HG03280 (cell line): ENCODE measurements at regions not wholly inside any gene's neighbourhood (a gene's known extent, or its start where the extent isn't known, plus 50 kb on each side); places are given as distances from the start of the nearest gene placed in this dataset.
A peak's percentile ranks its signal among the peaks of the same experiment; 100 is the strongest.
"Not testable (repeated sequence)": the region's sequence is repeated elsewhere in the genome, so short reads cannot be mapped to it uniquely, and the experiment has no call there.

Experiments used
- ATAC-seq: cut with Tn5 transposase; IDR thresholded peaks from one replicate; pipeline ENCODE4 v1.9.1; 2021; ENCODE audit warnings: mild to moderate bottlenecking, moderate library complexity; ENCODE audit not compliant: unreplicated experiment

DNA sequence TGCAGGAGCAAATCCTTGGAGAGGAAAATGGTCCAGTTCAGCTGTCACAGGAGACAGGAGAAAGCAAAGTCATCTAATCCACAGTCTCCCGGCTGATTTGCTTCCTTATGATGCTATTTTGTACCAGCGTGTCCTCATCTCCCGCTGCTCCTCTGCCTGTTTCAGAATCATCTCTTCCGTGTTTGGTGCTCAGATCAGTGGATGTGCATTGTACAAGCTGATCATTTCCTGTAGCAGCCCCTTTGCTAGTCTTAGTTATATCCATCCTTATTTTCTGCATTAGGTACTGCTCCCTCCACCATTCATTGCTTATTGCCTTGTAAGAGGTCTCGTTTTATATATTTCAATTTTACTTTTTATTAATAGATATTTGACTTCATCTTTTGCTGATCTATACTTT, 219.9 kb upstream of the PRSS58 start:
- not testable (repeated sequence) for ATAC-seq

DNA sequence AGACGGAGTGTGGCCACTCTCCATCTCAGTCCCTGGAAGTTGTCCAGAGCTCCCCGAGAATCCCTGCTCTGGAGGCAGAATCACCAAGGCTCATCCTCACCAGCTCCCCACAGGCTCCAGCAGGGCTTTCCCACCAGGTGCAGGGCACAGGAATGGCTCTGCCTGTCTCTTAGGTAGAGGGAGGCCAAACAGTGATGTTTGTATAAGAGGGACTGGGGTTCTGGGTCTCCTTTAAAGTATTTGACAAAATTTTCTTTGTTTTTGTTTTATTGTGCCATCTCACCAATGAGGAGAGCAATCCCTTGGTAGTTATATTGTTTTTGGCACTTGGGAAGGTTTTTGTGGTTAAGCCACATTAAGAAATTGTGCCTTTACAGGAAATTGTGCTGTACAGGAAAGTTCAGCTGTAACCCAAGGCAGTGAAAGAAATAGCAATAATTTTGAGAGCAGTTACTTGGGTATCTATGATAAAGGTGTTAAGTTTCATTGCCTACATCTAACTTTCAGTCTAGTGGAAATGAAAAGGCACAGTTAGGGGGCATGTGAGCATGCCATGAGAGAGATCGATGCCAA, 219.3 kb upstream of the PRSS58 start:
- ATAC-seq, result no peak

GRCh38 chr7:142476077-142476476, 218.2 kb upstream of the PRSS58 start:
- no peak for ATAC-seq

DNA sequence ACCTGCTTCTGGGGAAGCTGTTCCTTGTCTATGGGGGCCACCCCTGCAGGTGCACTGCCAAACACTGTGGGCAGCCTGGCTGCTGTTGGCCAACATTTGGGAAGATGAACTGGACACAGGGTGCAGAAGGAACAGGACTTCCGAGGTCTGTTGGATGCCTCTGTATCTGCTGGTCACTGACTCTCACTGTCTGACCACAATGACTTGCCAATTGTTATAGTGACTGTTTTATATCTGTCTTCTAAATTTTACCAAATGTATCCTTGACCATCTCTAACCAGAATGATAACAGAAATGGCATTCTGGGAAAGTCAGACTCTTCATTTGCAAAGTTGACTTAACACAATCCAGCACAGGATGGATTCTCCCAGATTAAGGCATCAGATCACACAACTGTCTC, 214.0 kb upstream of the PRSS58 start:
- ATAC-seq, result no peak

- no peak for ATAC-seq
Measured at GRCh38 chr7:142470544-142470830, 212.6 kb upstream of the PRSS58 start.

DNA sequence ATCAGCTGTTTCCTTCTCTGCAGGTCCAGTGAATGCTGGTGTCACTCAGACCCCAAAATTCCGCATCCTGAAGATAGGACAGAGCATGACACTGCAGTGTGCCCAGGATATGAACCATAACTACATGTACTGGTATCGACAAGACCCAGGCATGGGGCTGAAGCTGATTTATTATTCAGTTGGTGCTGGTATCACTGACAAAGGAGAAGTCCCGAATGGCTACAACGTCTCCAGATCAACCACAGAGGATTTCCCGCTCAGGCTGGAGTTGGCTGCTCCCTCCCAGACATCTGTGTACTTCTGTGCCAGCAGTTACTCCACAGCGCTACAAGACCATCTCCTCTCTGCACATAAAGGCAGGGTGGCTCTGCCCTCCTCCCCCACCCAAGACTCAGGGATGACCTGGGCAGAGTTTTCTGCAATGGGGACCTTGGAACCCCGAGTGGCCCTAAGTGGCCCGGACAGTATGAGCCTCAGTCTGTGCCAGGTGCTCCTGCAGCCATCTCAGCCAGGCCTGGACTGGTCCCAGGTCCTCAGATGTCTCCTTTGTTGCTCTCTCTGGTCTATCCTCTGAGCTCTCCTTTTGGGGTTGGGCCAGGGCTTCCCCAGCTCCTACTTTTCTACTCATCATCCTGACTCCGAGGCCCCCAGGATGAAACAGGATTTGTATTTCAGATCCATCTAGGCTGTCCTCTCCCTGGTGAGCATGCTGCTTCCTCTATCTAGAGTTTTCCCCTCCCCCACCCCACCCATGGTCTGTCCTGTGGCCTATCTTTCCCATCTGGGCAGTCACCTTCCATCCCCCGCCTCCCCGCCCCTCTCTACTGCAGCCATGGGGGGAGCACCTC, 212.1 kb upstream of the PRSS58 start:
- no peak for ATAC-seq

- ATAC-seq, result no peak
Measured at GRCh38 chr7:142468871-142469665, 211.2 kb upstream of the PRSS58 start.

DNA sequence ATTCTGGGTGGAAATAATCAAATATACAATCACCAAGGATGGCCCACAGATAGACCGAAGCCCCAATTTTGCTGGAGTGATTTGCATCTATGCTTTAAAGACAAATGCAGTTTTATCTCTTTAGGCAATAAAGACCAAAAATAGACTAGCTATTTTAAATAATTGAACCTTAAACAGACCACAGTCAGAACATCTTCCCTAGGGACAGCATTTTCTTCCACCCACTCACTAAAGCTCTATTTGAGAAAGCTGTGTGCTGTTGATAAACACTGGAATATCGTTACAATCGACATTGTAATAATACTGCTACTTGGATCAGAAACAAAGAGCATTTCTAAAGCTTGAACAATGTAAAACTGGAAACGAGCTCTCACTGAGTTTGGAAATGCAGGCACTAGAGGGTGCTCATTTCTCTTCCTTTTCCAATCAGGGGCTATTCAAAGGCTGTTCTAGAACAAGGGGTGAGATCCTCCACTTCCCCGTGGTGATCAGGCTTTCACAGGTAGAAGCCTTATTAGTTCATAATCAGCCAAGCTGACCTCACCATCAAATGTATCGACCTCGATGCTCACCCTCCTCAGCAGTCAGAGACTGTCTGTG, 209.3 kb upstream of the PRSS58 start:
- ATAC-seq, result not testable (repeated sequence)

DNA sequence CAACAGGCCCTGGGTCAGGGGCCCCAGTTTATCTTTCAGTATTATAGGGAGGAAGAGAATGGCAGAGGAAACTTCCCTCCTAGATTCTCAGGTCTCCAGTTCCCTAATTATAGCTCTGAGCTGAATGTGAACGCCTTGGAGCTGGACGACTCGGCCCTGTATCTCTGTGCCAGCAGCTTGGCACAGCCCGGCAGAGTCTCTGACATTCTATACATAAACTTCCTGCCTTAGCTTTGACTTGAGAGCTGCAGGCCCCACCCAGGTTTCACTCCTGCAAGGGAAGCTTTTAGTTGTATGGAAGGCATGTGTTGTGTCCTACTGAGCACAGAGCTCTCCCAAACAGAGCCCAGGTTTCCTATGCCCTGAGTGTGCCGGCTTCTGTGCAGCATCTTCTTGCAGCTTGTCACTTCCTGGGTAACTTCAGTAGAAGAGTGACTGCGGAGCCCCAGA, 205.6 kb upstream of the PRSS58 start:
- ATAC-seq, result no peak

DNA sequence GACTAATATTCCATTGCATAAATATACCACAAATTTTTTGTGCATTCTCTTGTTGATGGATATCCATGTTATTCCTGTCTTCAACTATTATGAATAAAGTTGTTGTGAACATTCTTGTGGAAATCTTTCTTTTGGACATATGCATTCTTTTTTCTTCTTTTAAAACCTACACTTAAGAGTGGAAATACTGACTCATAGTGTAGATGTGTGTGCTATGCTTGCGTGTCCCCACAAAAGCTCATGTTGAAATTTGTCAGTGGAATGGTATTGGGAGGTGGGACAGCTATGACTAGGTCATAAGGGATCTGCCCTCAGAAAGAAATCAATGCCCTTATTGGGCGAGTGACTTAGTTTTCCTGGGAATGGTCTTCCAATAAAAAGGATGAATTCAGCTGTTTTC, 203.6 kb upstream of the PRSS58 start:
- ATAC-seq, result no peak

DNA sequence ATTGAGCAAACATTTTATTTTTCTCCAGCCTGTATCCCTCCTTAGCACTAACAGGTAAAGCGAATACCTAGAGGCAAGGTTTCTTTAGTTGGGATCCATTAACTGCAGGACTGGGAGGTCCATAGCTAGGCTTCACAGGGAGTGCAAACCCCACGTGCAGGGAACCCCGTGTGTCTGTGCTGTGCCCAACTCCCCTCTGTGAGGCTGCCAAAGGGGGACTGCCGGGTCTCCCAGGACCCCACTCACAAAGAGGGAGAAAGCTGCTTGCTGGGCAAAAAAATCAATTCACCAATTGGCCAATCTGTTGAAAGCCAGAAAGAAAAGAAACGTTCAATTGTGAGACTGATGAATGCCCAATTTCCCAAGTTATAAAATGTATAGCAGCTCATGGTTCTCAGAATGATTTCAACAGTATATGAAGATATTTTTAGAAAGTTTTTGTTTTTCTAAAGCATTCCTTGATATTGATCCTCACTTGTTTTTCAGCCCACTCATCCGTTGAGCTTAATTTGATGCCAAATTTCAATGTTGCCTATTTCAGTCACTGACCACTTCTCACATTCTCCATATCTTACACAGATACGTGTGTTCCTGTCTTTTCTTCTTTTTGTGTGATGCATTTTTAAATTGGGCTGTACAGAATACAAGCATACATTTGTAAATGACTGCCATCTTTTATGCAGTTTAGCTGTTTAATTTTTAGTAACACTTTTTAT, 202.7 kb upstream of the PRSS58 start:
- no peak for ATAC-seq

DNA sequence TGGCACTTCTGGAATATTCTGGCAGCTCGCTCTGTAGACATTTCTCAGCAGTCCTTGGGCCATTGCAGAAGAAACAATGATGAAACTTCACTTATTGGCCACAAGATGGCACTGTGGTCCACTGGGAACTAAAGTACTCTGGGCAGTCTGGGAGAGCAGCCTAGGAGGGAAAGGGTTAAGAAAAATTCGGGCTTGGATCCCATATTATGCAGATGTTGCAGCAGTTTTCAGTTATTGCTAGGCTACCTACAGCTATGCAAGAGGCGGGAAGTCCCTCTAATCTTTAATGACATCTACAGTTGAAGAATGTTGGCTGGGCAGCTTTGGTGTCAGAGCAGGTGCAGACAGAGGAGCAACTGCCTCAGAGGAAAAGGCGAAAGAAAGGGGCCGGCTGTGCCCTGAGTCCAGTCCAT, 201.7 kb upstream of the PRSS58 start:
- ATAC-seq, result peak; percentile 83

- ATAC-seq, result no peak
Measured at GRCh38 chr7:142457146-142457703, 199.4 kb upstream of the PRSS58 start.

GRCh38 chr7:142455392-142455791, 197.5 kb upstream of the PRSS58 start:
- no peak for ATAC-seq

DNA sequence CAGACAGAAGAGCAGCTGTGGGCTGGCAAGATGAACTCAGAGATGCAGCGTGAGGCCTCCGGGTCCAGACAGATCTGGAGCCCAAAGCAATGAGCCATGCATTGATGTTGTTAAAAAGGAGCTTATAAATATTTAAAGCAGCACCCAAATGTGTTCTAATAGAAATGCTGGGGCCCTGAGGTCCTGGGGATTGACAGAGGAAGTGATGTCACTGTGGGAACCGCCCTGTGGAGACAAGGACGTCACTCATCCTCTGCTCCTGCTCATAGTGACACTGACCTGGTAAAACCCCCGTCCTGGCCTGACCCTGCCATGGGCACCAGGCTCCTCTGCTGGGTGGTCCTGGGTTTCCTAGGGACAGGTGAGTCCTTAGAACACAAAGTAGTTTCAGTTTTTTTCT, 197.0 kb upstream of the PRSS58 start:
- no peak for ATAC-seq

- no peak for ATAC-seq
Measured at GRCh38 chr7:142452791-142453190, 194.9 kb upstream of the PRSS58 start.

DNA sequence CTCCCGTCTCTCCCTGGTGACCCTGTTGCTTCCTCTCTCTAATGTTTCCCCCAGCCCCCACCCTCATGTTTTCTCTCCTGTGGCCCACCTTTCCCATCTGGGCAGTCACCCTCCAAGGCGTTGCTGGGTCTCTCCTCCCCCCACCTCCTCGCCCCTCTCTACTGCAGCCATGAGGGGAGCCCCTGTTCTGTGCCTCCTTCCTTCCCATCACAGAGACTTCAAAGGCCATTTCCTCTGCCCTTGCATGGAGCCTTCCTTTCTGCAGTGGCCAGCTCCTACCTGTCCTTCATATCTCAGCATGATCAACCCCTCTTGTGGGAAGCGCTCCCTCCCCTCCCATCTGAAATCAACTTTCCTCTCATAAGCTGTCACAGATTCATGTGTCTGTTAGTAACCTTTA, 194.0 kb upstream of the PRSS58 start:
- no peak for ATAC-seq

GRCh38 chr7:142451296-142451695, 193.4 kb upstream of the PRSS58 start:
- ATAC-seq, result no peak

GRCh38 chr7:142450695-142451094, 192.8 kb upstream of the PRSS58 start:
- ATAC-seq, result no peak

DNA sequence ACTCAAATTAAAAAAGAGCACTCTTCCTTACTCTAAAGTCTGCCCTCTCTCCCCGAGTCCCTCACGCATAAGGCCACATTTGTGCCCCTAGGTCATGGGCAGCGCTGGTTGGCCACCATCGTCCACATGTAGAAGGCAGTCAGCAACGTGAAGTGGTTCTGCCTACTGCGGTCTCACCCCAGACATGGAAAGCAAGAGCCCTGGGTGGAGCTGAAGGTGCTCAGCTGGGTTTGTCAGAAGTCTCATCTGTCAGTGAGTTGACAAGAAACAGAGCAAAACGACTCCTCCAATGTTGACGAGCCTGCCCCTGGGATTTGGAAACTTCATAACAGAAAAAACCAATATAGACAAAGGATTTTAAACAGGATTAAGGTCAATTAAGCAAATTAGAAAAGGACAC, 192.3 kb upstream of the PRSS58 start:
- no peak for ATAC-seq

DNA sequence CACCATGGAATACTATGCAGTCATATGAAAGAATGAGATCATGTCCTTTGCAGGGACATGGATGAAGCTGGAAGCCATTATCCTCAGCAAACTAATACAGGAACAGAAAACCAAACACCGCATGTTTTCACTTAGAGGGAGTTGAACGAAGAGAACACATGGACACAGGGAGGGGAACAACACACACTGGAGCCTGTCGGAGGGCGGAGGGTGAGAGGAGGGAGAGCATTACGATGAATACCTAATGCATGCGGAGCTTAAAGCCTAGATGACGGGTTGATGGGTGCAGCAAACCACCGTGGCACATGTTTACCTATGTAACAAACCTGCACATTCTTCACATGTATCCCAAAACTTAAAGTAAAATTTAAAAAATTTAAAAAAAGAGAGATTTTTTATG, 191.0 kb upstream of the PRSS58 start:
- ATAC-seq, result not testable (repeated sequence)
